ENCODE measurements at regions not wholly inside any gene's neighbourhood (a gene's known extent, or its start where the extent isn't known, plus 50 kb on each side); places are given as distances from the start of the nearest gene placed in this dataset.

GRCh38 chr5:109573256-109573655 lies 116.5 kb upstream of the MAN2A1 start:
- no peak for DNase-seq (ENCODE audit: low read depth, low spot score)
- no peak overlapping the region for H3K4me3 ChIP-seq (ENCODE audit: low read depth, low read length)
- TF ChIP-seq CTCF (IDR thresholded peaks at IDR 0.05; ENCODE audit: low read depth, low read length): no peak
- in situ Hi-C loops (cut with HindIII; ENCODE audit: low sequenced_read_pairs): no loop called here

- in situ Hi-C loops (cut with HindIII; ENCODE audit: low sequenced_read_pairs): no loop called here
- H3K4me3 ChIP-seq (ENCODE audit: low read depth, low read length): no peak overlapping the region
- no peak for TF ChIP-seq CTCF (IDR thresholded peaks at IDR 0.05; ENCODE audit: low read depth, low read length)
- no peak for DNase-seq (ENCODE audit: low read depth, low spot score)
Observed at GRCh38 chr5:109571785-109572184, 117.9 kb upstream of the MAN2A1 start.

- H3K4me3 ChIP-seq (ENCODE audit: low read depth, low read length): no peak overlapping the region
- no peak for TF ChIP-seq CTCF (IDR thresholded peaks at IDR 0.05; ENCODE audit: low read depth, low read length)
- DNase-seq (ENCODE audit: low read depth, low spot score): no peak
- in situ Hi-C loops (cut with HindIII; ENCODE audit: low sequenced_read_pairs): no loop called here
Observed at GRCh38 chr5:109570362-109570874, 119.3 kb upstream of the MAN2A1 start.

- TF ChIP-seq CTCF (IDR thresholded peaks at IDR 0.05; ENCODE audit: low read depth, low read length): no peak
- in situ Hi-C loops (cut with HindIII; ENCODE audit: low sequenced_read_pairs): no loop called here
- no peak overlapping the region for H3K4me3 ChIP-seq (ENCODE audit: low read depth, low read length)
- peak; percentile 42 for DNase-seq (ENCODE audit: low read depth, low spot score)
Observed at GRCh38 chr5:109567374-109568044, 122.2 kb upstream of the MAN2A1 start.

GRCh38 chr5:109566361-109566760 lies 123.4 kb upstream of the MAN2A1 start:
- no peak overlapping the region for H3K4me3 ChIP-seq (ENCODE audit: low read depth, low read length)
- no peak for DNase-seq (ENCODE audit: low read depth, low spot score)
- in situ Hi-C loops (cut with HindIII; ENCODE audit: low sequenced_read_pairs): no loop called here
- TF ChIP-seq CTCF (IDR thresholded peaks at IDR 0.05; ENCODE audit: low read depth, low read length): no peak

- in situ Hi-C loops (cut with HindIII; ENCODE audit: low sequenced_read_pairs): no loop called here
- DNase-seq (ENCODE audit: low read depth, low spot score): no peak
- no peak for TF ChIP-seq CTCF (IDR thresholded peaks at IDR 0.05; ENCODE audit: low read depth, low read length)
- no peak overlapping the region for H3K4me3 ChIP-seq (ENCODE audit: low read depth, low read length)
Observed at GRCh38 chr5:109563739-109564138, 126.0 kb upstream of the MAN2A1 start.

Data from astrocyte of the spinal cord (primary cell).